Sigmoid colon (tissue), 4 donors: ENCODE measurements at regions not wholly inside any gene's neighbourhood (a gene's known extent, or its start where the extent isn't known, plus 50 kb on each side); places are given as distances from the start of the nearest gene placed in this dataset.

ENCODE experiments used
- POLR2A ChIP-seq, 2 donors: fragments of 450-650 bp; IDR thresholded peaks; one replicate each; pipeline ENCODE4 v1.6.1; 2016; ENCODE audit warnings: antibody characterized with exemption in 2 of 2, mild to moderate bottlenecking in 2 of 2, moderate library complexity in 2 of 2
- POLR2AphosphoS5 ChIP-seq, 4 donors: sonication (generic); formaldehyde crosslinking; IDR thresholded peaks; one replicate each; pipeline ENCODE4 v1.6.1; 2017; ENCODE audit warnings: antibody characterized with exemption in 4 of 4
- TF ChIP-seq, protein P1 (sequence below), 4 experiments: fragments of 450-650 bp in 3 of 4; fragments of 200-600 bp in 1 of 4; IDR thresholded peaks; one replicate each; pipeline ENCODE4 v1.5.1; 2016 to 2019; ENCODE audit warnings: antibody characterized with exemption in 4 of 4, mild to moderate bottlenecking in 3 of 4, moderate library complexity in 2 of 4

DNA sequence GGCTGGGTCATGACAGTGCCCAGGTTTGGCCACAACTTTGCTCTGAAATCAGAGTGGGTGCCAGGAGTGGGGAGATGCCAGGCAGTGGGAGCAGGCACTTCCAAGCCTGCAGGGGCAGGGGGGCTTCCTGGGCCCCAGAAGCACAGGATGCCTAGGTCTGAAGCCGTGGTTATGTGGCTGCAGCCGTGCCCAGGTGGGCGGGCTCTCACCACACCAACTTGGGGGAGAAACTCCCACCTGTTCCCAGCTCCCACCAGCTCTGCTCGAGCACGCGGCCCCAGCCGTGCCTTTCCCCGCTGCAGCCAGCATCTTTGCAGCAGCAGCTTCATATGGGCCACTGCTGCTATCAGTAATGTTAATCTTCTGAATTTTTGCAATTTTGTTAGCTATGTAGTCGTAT lies 331.4 kb downstream of the USP25 start:
- TF ChIP-seq, protein P1, sequence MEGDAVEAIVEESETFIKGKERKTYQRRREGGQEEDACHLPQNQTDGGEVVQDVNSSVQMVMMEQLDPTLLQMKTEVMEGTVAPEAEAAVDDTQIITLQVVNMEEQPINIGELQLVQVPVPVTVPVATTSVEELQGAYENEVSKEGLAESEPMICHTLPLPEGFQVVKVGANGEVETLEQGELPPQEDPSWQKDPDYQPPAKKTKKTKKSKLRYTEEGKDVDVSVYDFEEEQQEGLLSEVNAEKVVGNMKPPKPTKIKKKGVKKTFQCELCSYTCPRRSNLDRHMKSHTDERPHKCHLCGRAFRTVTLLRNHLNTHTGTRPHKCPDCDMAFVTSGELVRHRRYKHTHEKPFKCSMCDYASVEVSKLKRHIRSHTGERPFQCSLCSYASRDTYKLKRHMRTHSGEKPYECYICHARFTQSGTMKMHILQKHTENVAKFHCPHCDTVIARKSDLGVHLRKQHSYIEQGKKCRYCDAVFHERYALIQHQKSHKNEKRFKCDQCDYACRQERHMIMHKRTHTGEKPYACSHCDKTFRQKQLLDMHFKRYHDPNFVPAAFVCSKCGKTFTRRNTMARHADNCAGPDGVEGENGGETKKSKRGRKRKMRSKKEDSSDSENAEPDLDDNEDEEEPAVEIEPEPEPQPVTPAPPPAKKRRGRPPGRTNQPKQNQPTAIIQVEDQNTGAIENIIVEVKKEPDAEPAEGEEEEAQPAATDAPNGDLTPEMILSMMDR (IDR thresholded peaks at IDR 0.05) = no peak
- no peak for TF ChIP-seq POLR2A (IDR thresholded peaks at IDR 0.05)
- TF ChIP-seq POLR2AphosphoS5 (IDR thresholded peaks at IDR 0.05) = no peak
